Breast epithelium (tissue), 3 donors: ENCODE measurements at regions not wholly inside any gene's neighbourhood (a gene's known extent, or its start where the extent isn't known, plus 50 kb on each side); places are given as distances from the start of the nearest gene placed in this dataset.

Source experiments
- POLR2A ChIP-seq: fragments of 450-650 bp; IDR thresholded peaks from one replicate; pipeline ENCODE4 v1.6.1; 2016; ENCODE audit warnings: antibody characterized with exemption, mild to moderate bottlenecking, moderate library complexity
- POLR2AphosphoS5 ChIP-seq, 3 donors: sonication (generic); formaldehyde crosslinking; IDR thresholded peaks; one replicate each; pipeline ENCODE4 v1.6.1; 2017; ENCODE audit warnings: antibody characterized with exemption in 3 of 3
- TF ChIP-seq, protein P1 (sequence below), 3 donors: fragments of 450-650 bp; IDR thresholded peaks; one replicate each; pipeline ENCODE4 v1.5.1; 2016 to 2017; ENCODE audit warnings: antibody characterized with exemption in 3 of 3, mild to moderate bottlenecking in 3 of 3, moderate library complexity in 3 of 3

DNA sequence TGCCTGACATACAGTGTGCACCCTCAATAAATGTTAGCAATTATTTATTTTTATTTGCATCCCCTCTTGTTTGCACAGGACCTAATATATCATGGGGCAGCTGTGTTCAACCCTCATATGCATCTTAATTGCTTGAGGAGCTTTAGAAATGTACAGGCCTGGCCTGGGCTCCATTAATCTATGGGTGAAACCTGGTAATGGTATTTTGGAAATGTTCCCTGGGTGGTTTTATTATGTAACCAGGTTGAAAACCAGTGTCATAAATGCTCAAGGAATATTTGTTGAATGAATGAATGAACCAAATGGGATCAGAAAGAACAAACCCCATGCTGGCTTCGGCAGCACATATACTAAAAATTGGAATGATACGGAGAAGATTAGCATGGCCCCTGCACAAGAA lies 84.0 kb upstream of the PICALM start:
- TF ChIP-seq, protein P1, sequence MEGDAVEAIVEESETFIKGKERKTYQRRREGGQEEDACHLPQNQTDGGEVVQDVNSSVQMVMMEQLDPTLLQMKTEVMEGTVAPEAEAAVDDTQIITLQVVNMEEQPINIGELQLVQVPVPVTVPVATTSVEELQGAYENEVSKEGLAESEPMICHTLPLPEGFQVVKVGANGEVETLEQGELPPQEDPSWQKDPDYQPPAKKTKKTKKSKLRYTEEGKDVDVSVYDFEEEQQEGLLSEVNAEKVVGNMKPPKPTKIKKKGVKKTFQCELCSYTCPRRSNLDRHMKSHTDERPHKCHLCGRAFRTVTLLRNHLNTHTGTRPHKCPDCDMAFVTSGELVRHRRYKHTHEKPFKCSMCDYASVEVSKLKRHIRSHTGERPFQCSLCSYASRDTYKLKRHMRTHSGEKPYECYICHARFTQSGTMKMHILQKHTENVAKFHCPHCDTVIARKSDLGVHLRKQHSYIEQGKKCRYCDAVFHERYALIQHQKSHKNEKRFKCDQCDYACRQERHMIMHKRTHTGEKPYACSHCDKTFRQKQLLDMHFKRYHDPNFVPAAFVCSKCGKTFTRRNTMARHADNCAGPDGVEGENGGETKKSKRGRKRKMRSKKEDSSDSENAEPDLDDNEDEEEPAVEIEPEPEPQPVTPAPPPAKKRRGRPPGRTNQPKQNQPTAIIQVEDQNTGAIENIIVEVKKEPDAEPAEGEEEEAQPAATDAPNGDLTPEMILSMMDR (IDR thresholded peaks at IDR 0.05): no peak
- no peak for TF ChIP-seq POLR2A
- no peak for TF ChIP-seq POLR2AphosphoS5 (IDR thresholded peaks at IDR 0.05)
